SU-DHL-6 (cell line): ENCODE measurements at regions not wholly inside any gene's neighbourhood (a gene's known extent, or its start where the extent isn't known, plus 50 kb on each side); places are given as distances from the start of the nearest gene placed in this dataset.

Experiments
- H2AFZ ChIP-seq: fragments of 200-600 bp; sonication (generic); 2 replicates; pipeline ENCODE4 v1.6.1; 2014; ENCODE audit warnings: low read depth, mild to moderate bottlenecking, moderate library complexity, mixed read lengths, antibody characterized with exemption, low read length; ENCODE audit not compliant: severe bottlenecking
- H3F3A ChIP-seq: fragments of 200-600 bp; shearing (Covaris generic); 2 replicates; pipeline ENCODE4 v1.6.0; 2016; ENCODE audit warnings: antibody characterized with exemption, mild to moderate bottlenecking; ENCODE audit not compliant: insufficient read depth
- H3K27ac ChIP-seq: fragments of 200-600 bp; sonication (generic); 2 replicates; pipeline ENCODE4 v1.5.1; 2016; ENCODE audit warnings: low read depth, mild to moderate bottlenecking, low read length, moderate library complexity, mixed read lengths
- H3K27me3 ChIP-seq: fragments of 200-600 bp; sonication (generic), shearing (Covaris generic); 2 replicates; pipeline ENCODE4 v1.6.0; 2014; ENCODE audit warnings: mild to moderate bottlenecking, low read length
- H3K36me3 ChIP-seq: fragments of 200-600 bp; sonication (generic); 2 replicates; pipeline ENCODE4 v1.6.1; 2014; ENCODE audit warnings: mild to moderate bottlenecking, low read length, mixed read lengths
- H3K4me2 ChIP-seq: fragments of 300-600, 200-600 bp; shearing (Covaris generic), sonication (generic); 2 replicates; pipeline ENCODE4 v1.6.0; 2014; ENCODE audit warnings: low read length, low read depth, mild to moderate bottlenecking; ENCODE audit not compliant: poor library complexity, severe bottlenecking
- H3K4me3 ChIP-seq: fragments of 200-600 bp; sonication (generic); 2 replicates; pipeline ENCODE4 v1.5.1; 2014; ENCODE audit warnings: antibody characterized with exemption, low read length, mild to moderate bottlenecking, mixed read lengths; ENCODE audit not compliant: insufficient read depth, poor library complexity, severe bottlenecking
- H3K79me2 ChIP-seq: fragments of 200-600 bp; sonication (generic); 2 replicates; pipeline ENCODE4 v1.6.1; 2014; ENCODE audit warnings: mild to moderate bottlenecking, low read length, moderate library complexity; ENCODE audit not compliant: insufficient read depth
- H3K9ac ChIP-seq: fragments of 200-600 bp; sonication (generic); 2 replicates; pipeline ENCODE4 v1.7.0; 2014; ENCODE audit warnings: mild to moderate bottlenecking, low read length
- H3K9me2 ChIP-seq: fragments of 200-600 bp; sonication (generic); replicated peaks from 2 replicates; pipeline ENCODE4 v1.6.1; 2014; ENCODE audit warnings: low read length; ENCODE audit not compliant: insufficient read depth
- H3K9me3 ChIP-seq: fragments of 200-600 bp; sonication (generic); 2 replicates; pipeline ENCODE4 v1.6.1; 2014; ENCODE audit warnings: low read length, mixed read lengths; ENCODE audit not compliant: insufficient read depth
- H4K20me1 ChIP-seq: fragments of 200-600 bp; sonication (generic); 2 replicates; pipeline ENCODE4 v1.6.1; 2014; ENCODE audit warnings: low read depth, mild to moderate bottlenecking, antibody characterized with exemption, low read length, moderate library complexity, mixed read lengths
- EZH2phosphoT487 ChIP-seq: fragments of 200-600 bp; sonication (generic), shearing (Covaris generic); conservative IDR thresholded peaks from 2 replicates; pipeline ENCODE4 v1.6.1; 2018; ENCODE audit warnings: mild to moderate bottlenecking, antibody characterized with exemption, low read length, moderate library complexity, mixed read lengths
- TF ChIP-seq, protein P1 (sequence below): fragments of 200-600 bp; sonication (generic); IDR thresholded peaks from one replicate; pipeline ENCODE4 v1.5.1; 2017; ENCODE audit warnings: antibody characterized with exemption, mild to moderate bottlenecking, low read length, moderate library complexity; ENCODE audit not compliant: insufficient read depth, poor library complexity, severe bottlenecking

- no peak for TF ChIP-seq EZH2phosphoT487
- TF ChIP-seq, protein P1, sequence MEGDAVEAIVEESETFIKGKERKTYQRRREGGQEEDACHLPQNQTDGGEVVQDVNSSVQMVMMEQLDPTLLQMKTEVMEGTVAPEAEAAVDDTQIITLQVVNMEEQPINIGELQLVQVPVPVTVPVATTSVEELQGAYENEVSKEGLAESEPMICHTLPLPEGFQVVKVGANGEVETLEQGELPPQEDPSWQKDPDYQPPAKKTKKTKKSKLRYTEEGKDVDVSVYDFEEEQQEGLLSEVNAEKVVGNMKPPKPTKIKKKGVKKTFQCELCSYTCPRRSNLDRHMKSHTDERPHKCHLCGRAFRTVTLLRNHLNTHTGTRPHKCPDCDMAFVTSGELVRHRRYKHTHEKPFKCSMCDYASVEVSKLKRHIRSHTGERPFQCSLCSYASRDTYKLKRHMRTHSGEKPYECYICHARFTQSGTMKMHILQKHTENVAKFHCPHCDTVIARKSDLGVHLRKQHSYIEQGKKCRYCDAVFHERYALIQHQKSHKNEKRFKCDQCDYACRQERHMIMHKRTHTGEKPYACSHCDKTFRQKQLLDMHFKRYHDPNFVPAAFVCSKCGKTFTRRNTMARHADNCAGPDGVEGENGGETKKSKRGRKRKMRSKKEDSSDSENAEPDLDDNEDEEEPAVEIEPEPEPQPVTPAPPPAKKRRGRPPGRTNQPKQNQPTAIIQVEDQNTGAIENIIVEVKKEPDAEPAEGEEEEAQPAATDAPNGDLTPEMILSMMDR = no peak
- Histone ChIP-seq H2AFZ (no peak overlapping the region), H3K4me3 (no peak overlapping the region), H3K4me2 (no peak overlapping the region), H3K36me3 (no peaks in the 10 kb centered on the region), H3F3A (no peaks in the 10 kb centered on the region), H3K27me3 (no peaks in the 10 kb centered on the region), H3K27ac (no peak overlapping the region), H3K79me2 (no peaks in the 10 kb centered on the region), H4K20me1 (no peaks in the 10 kb centered on the region), H3K9me2 (no peaks in the 10 kb centered on the region), H3K9ac (no peak overlapping the region), H3K9me3 (no peaks in the 10 kb centered on the region)
Measured at GRCh38 chr14:42676636-42677035, 1070.0 kb downstream of the LRFN5 start.

DNA sequence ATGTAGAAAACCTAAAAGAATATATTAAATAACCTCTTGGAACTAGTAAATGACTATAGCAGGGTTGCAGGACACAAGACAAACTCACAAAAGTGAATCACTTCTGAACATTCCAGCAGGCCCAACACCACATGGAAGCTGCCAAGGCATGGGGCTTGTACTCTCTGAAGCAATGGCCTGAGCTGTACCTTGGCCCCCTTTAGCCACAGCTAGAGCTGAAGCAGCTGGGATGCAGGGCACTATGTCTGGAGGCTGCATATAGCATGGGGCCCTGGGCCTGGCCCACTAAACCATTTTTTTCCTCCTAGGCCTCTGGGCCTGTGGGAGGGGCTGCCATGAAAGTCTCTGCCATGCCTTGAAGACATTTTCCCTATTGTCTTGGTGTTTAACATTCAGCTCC lies 1067.3 kb downstream of the LRFN5 start:
- no peaks in the 10 kb centered on the region for H3K9me2 ChIP-seq
- H3F3A ChIP-seq = no peaks in the 10 kb centered on the region
- H4K20me1 ChIP-seq = no peaks in the 10 kb centered on the region
- no peaks in the 10 kb centered on the region for H3K9me3 ChIP-seq
- H3K27me3 ChIP-seq = no peaks in the 10 kb centered on the region
- H3K36me3 ChIP-seq = no peaks in the 10 kb centered on the region
- H3K4me2 ChIP-seq = no peak overlapping the region
- no peak overlapping the region for H3K9ac ChIP-seq
- no peaks in the 10 kb centered on the region for H3K79me2 ChIP-seq
- no peak for TF ChIP-seq EZH2phosphoT487
- TF ChIP-seq, protein P1 = no peak
- H3K27ac ChIP-seq = no peak overlapping the region
- no peak overlapping the region for H3K4me3 ChIP-seq
- no peak overlapping the region for H2AFZ ChIP-seq

DNA sequence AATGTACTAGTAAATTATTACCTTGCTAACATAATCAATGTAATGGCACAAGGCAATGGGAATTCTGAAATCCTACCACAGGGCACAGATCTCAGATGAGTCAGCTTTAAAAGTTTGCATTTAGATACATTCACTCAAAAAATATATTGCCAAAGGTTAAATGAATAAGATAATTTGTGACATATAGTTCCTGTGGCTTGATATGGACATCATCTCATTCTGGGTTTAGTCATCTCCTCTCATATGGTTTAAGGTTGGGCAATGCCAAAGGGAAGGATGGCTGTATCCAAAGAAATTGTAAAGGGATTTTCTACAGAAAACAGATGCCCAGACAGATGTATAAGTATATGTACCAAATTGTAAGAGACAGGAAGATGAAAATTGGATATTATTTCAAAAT lies 1065.0 kb downstream of the LRFN5 start:
- Histone ChIP-seq H3K79me2 (no peaks in the 10 kb centered on the region), H3K9ac (no peak overlapping the region), H4K20me1 (no peaks in the 10 kb centered on the region), H3K9me2 (no peaks in the 10 kb centered on the region), H3K27me3 (no peaks in the 10 kb centered on the region), H3K4me3 (no peak overlapping the region), H3K9me3 (no peaks in the 10 kb centered on the region), H3K36me3 (no peaks in the 10 kb centered on the region), H2AFZ (no peak overlapping the region), H3K27ac (no peak overlapping the region), H3K4me2 (no peak overlapping the region), H3F3A (no peaks in the 10 kb centered on the region)
- TF ChIP-seq, protein P1 = no peak
- TF ChIP-seq EZH2phosphoT487 = no peak

DNA sequence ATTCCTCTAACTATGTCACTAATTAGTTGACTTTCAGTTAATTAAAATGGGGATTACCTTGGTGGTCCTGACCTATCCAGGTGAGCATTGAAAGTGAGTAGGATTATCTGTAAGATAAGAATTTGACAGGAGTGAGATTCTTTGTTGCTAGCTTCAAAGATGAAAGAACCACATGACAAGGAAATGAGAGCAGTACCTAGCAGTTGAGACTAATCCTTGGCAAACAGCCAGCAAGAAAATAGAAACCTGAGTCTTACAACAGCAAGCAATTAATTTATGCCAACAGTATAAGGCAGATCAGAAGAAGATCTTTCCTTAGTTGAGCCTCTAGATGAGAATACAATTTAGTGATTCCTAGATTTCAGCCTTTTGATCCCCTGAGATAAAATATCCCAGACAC lies 1058.4 kb downstream of the LRFN5 start:
- H3F3A ChIP-seq = no peaks in the 10 kb centered on the region
- H3K79me2 ChIP-seq = no peaks in the 10 kb centered on the region
- H2AFZ ChIP-seq = no peak overlapping the region
- no peak overlapping the region for H3K27ac ChIP-seq
- no peaks in the 10 kb centered on the region for H3K27me3 ChIP-seq
- no peaks in the 10 kb centered on the region for H4K20me1 ChIP-seq
- H3K4me2 ChIP-seq = peak overlapping the region; percentile 18
- H3K9me3 ChIP-seq = no peaks in the 10 kb centered on the region; the same call in 1 of the 2 replicates
- TF ChIP-seq, protein P1 = no peak
- TF ChIP-seq EZH2phosphoT487 = no peak
- H3K9ac ChIP-seq = no peak overlapping the region
- no peak overlapping the region for H3K4me3 ChIP-seq
- no peaks in the 10 kb centered on the region for H3K36me3 ChIP-seq
- no peaks in the 10 kb centered on the region for H3K9me2 ChIP-seq
